ENCODE measurements at regions not wholly inside any gene's neighbourhood (a gene's known extent, or its start where the extent isn't known, plus 50 kb on each side); places are given as distances from the start of the nearest gene placed in this dataset.

DNA sequence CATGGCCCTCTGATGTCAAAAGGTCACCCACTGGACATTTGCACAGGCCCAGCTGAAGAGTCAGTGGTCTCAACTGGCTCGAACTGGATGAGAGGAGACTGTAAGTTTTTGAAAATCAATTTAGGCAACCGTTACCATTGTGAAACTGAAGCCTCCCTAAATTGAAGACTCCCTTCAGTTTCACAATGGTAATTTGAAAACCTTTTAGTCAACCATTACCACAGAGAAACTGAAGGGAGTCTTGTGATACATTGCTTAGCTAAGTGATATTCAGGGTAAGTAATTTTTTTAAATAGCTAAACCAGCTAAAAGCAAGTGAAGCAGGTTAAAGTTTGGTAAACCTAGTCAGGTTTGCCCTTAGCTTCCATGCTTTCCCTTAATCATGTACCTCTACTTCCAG lies 197.3 kb upstream of the NT5E start:
- H3K36me3 Mint-ChIP-seq (ENCODE audit: low read depth, unreplicated experiment): no peaks in the 10 kb centered on the region
- H3K4me1 Mint-ChIP-seq (ENCODE audit: low read depth, unreplicated experiment): peaks cover 3% of the 10 kb centered on the region
- no peak overlapping the region for H3K4me2 ChIP-seq (ENCODE audit: low read length)
- no peak for DNase-seq (ENCODE audit: low read depth)
- no peak overlapping the region for H3K9ac ChIP-seq (ENCODE audit: low read length)
- no peaks in the 10 kb centered on the region for H3K27me3 ChIP-seq (ENCODE audit: insufficient read depth, low read length)
- no peaks in the 10 kb centered on the region for H3K4me1 ChIP-seq (ENCODE audit: insufficient read depth, low read length)
- no peak overlapping the region for H3K4me3 ChIP-seq (ENCODE audit: insufficient read depth, low read depth, low read length)
- no peaks in the 10 kb centered on the region for H3K36me3 ChIP-seq (ENCODE audit: insufficient read depth, low read length)
- no peaks in the 10 kb centered on the region for H4K20me1 ChIP-seq (ENCODE audit: insufficient read depth, low read length)
- no peaks in the 10 kb centered on the region for H3K9me3 Mint-ChIP-seq (ENCODE audit: unreplicated experiment)
- no peak overlapping the region for H3K4me3 Mint-ChIP-seq (ENCODE audit: unreplicated experiment)
- no peaks in the 10 kb centered on the region for H3K27me3 Mint-ChIP-seq (ENCODE audit: low read depth, unreplicated experiment)
- FAIRE-seq: no peak
- no peaks in the 10 kb centered on the region for H3K79me2 ChIP-seq (ENCODE audit: insufficient read depth, low read length)
- H3K27ac ChIP-seq (ENCODE audit: low read depth, low read length): no peak overlapping the region
- TF ChIP-seq EZH2 (IDR thresholded peaks at IDR 0.05; ENCODE audit: insufficient read depth, low read length): no peak
- TF ChIP-seq, protein P1, sequence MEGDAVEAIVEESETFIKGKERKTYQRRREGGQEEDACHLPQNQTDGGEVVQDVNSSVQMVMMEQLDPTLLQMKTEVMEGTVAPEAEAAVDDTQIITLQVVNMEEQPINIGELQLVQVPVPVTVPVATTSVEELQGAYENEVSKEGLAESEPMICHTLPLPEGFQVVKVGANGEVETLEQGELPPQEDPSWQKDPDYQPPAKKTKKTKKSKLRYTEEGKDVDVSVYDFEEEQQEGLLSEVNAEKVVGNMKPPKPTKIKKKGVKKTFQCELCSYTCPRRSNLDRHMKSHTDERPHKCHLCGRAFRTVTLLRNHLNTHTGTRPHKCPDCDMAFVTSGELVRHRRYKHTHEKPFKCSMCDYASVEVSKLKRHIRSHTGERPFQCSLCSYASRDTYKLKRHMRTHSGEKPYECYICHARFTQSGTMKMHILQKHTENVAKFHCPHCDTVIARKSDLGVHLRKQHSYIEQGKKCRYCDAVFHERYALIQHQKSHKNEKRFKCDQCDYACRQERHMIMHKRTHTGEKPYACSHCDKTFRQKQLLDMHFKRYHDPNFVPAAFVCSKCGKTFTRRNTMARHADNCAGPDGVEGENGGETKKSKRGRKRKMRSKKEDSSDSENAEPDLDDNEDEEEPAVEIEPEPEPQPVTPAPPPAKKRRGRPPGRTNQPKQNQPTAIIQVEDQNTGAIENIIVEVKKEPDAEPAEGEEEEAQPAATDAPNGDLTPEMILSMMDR (IDR thresholded peaks at IDR 0.05; ENCODE audit: insufficient read depth, low read depth, low read length): no peak
- H2AFZ ChIP-seq (ENCODE audit: low read depth, low read length): no peak overlapping the region
- H3K27ac Mint-ChIP-seq (ENCODE audit: unreplicated experiment): no peak overlapping the region
- H3K9me3 ChIP-seq (ENCODE audit: insufficient read depth, low read depth, low read length): no peaks in the 10 kb centered on the region

DNA sequence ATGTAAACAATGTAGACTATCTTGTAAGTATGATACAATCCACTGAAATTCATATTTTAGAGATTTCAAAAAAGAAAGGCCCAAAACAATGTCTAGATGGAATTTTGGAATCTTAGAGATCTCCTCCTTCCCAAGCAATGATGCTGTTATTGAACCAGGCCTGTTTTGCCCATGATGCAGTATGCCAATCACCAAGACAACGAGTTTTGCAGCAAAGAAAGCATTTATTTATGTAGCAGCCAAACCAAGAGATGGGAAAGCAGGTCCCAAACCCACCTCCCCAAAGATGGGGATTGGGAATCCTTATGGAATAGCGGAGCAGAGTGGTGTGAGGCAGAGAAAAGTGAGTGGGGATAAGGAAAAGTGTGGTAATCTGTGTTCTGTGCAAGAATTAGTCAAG lies 197.8 kb upstream of the NT5E start:
- Histone ChIP-seq H3K79me2 (ENCODE audit: insufficient read depth, low read length) (no peaks in the 10 kb centered on the region), H3K27ac (ENCODE audit: low read depth, low read length) (no peak overlapping the region), H3K4me2 (ENCODE audit: low read length) (no peak overlapping the region), H4K20me1 (ENCODE audit: insufficient read depth, low read length) (no peaks in the 10 kb centered on the region), H3K4me3 (ENCODE audit: insufficient read depth, low read depth, low read length) (no peak overlapping the region), H3K9me3 (ENCODE audit: insufficient read depth, low read depth, low read length) (no peaks in the 10 kb centered on the region), H3K9ac (ENCODE audit: low read length) (no peak overlapping the region), H2AFZ (ENCODE audit: low read depth, low read length) (no peak overlapping the region), H3K36me3 (ENCODE audit: insufficient read depth, low read length) (no peaks in the 10 kb centered on the region), H3K27me3 (ENCODE audit: insufficient read depth, low read length) (no peaks in the 10 kb centered on the region), H3K4me1 (ENCODE audit: insufficient read depth, low read length) (no peaks in the 10 kb centered on the region)
- FAIRE-seq (no peak), DNase-seq (ENCODE audit: low read depth) (no peak)
- Mint-ChIP-seq H3K4me3 (ENCODE audit: unreplicated experiment) (no peak overlapping the region), H3K9me3 (ENCODE audit: unreplicated experiment) (peaks cover under 1% of the 10 kb centered on the region), H3K4me1 (ENCODE audit: low read depth, unreplicated experiment) (peaks cover 3% of the 10 kb centered on the region), H3K27me3 (ENCODE audit: low read depth, unreplicated experiment) (no peaks in the 10 kb centered on the region), H3K27ac (ENCODE audit: unreplicated experiment) (no peak overlapping the region), H3K36me3 (ENCODE audit: low read depth, unreplicated experiment) (no peaks in the 10 kb centered on the region)
- TF ChIP-seq, protein P1 (IDR thresholded peaks at IDR 0.05; ENCODE audit: insufficient read depth, low read depth, low read length): no peak
- TF ChIP-seq EZH2 (IDR thresholded peaks at IDR 0.05; ENCODE audit: insufficient read depth, low read length): no peak

DNA sequence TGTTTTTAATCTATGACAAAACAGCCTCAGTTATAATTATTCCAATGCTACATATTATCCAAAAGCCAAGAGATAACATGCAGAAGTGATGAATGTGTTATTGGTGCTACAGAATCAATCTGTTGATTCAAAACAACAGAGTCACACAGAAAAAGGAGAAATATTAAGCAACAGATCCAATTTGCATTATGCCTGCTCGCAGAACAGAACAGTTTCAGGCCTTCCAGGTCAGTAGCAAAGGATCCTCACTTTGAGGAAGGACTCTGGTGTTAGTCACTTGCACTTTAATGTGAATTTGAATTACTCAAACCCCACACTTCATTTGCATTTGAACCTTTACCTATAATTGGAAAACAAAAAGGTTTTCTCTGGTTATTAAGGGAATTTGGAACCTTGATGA lies 198.6 kb upstream of the NT5E start:
- Histone ChIP-seq H3K4me2 (ENCODE audit: low read length) (no peak overlapping the region), H3K27ac (ENCODE audit: low read depth, low read length) (no peak overlapping the region), H3K4me3 (ENCODE audit: insufficient read depth, low read depth, low read length) (no peak overlapping the region), H3K27me3 (ENCODE audit: insufficient read depth, low read length) (no peaks in the 10 kb centered on the region), H3K36me3 (ENCODE audit: insufficient read depth, low read length) (no peaks in the 10 kb centered on the region), H3K79me2 (ENCODE audit: insufficient read depth, low read length) (no peaks in the 10 kb centered on the region), H3K9me3 (ENCODE audit: insufficient read depth, low read depth, low read length) (no peaks in the 10 kb centered on the region), H3K9ac (ENCODE audit: low read length) (no peak overlapping the region), H2AFZ (ENCODE audit: low read depth, low read length) (no peak overlapping the region), H3K4me1 (ENCODE audit: insufficient read depth, low read length) (no peaks in the 10 kb centered on the region), H4K20me1 (ENCODE audit: insufficient read depth, low read length) (no peaks in the 10 kb centered on the region)
- Mint-ChIP-seq H3K4me3 (ENCODE audit: unreplicated experiment) (no peak overlapping the region), H3K27me3 (ENCODE audit: low read depth, unreplicated experiment) (no peaks in the 10 kb centered on the region), H3K9me3 (ENCODE audit: unreplicated experiment) (peaks cover 3% of the 10 kb centered on the region), H3K36me3 (ENCODE audit: low read depth, unreplicated experiment) (no peaks in the 10 kb centered on the region), H3K27ac (ENCODE audit: unreplicated experiment) (no peak overlapping the region), H3K4me1 (ENCODE audit: low read depth, unreplicated experiment) (peaks cover 3% of the 10 kb centered on the region)
- TF ChIP-seq, protein P1 (IDR thresholded peaks at IDR 0.05; ENCODE audit: insufficient read depth, low read depth, low read length): no peak
- no peak for TF ChIP-seq EZH2 (IDR thresholded peaks at IDR 0.05; ENCODE audit: insufficient read depth, low read length)
- no peak for FAIRE-seq
- no peak for DNase-seq (ENCODE audit: low read depth)
